ENCODE measurements at regions not wholly inside any gene's neighbourhood (a gene's known extent, or its start where the extent isn't known, plus 50 kb on each side); places are given as distances from the start of the nearest gene placed in this dataset.

DNA sequence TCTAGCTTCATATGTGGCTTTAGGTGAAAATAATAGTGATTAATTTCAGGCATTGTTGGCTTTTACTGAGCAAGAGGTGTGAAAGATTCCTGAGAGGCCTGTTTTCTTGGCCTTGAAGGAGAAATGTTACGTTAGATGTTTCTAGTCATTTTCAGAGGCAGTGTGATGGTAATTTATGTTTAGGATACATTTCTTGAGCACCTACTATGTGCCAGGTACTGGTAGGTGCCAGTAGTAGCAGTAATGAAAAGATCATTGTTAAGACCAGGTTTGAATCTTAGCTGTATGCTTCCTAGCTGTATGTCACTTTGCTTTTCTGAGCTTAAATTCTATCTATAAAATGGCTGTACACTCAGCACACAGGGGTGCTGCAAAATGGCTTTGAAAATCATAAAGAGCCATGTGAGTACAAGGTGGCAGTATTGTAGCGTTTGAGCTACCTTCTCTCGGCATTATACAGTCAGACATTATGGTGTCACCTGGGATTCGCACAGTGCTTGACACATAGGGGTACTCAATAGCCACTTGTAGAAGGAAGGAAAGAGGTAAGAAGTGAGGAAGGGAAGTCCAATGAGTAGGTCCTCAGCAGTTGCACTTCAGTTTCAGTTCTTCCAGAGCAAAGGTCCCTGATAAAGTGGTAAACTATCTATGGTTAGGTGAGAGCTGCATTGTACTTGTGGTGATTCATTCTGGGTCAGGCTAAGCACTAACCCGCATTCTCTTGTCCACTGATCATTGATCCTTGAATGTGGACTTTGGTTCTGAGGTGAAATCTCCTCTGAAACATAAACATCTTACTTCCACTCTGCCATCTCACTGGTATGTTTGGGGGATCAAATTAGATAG is 166.5 kb upstream of the NR3C1 start:
- TF ChIP-seq, protein P1, sequence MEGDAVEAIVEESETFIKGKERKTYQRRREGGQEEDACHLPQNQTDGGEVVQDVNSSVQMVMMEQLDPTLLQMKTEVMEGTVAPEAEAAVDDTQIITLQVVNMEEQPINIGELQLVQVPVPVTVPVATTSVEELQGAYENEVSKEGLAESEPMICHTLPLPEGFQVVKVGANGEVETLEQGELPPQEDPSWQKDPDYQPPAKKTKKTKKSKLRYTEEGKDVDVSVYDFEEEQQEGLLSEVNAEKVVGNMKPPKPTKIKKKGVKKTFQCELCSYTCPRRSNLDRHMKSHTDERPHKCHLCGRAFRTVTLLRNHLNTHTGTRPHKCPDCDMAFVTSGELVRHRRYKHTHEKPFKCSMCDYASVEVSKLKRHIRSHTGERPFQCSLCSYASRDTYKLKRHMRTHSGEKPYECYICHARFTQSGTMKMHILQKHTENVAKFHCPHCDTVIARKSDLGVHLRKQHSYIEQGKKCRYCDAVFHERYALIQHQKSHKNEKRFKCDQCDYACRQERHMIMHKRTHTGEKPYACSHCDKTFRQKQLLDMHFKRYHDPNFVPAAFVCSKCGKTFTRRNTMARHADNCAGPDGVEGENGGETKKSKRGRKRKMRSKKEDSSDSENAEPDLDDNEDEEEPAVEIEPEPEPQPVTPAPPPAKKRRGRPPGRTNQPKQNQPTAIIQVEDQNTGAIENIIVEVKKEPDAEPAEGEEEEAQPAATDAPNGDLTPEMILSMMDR (IDR thresholded peaks at IDR 0.05): no peak
- no peak for TF ChIP-seq POLR2A (IDR thresholded peaks at IDR 0.05)

Measured in heart left ventricle (tissue), 13 donors.